ENCODE measurements at regions not wholly inside any gene's neighbourhood (a gene's known extent, or its start where the extent isn't known, plus 50 kb on each side); places are given as distances from the start of the nearest gene placed in this dataset.
"Not testable (repeated sequence)": the region's sequence is repeated elsewhere in the genome, so short reads cannot be mapped to it uniquely, and the experiment has no call there.

DNA sequence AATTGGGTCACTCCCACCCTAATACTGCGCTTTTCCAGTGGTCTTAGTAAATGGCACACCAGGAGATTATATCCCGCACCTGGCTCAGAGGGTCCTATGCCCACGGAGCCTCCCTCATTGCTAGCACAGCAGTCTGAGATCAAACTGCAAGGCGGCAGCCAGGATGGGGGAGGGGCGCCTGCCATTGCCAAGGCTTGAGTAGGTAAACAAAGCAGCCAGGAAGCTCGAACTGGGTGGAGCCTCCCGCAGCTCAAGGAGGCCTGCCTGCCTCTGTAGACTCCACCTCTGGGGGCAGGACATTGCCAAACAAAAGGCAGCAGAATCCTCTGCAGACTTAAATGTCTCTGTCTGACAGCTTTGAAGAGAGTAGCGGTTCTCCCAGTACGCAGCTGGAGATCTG lies 52.4 kb upstream of the PMPCB start:
- DNase-seq (ENCODE audit: low read depth) = not testable (repeated sequence)

GRCh38 chr7:103240806-103241205 lies 56.4 kb upstream of the PMPCB start:
- DNase-seq (ENCODE audit: low read depth) = no peak

- not testable (repeated sequence) for DNase-seq (ENCODE audit: low read depth)
Observed at GRCh38 chr7:103235824-103236223, 61.4 kb upstream of the PMPCB start.

DNA sequence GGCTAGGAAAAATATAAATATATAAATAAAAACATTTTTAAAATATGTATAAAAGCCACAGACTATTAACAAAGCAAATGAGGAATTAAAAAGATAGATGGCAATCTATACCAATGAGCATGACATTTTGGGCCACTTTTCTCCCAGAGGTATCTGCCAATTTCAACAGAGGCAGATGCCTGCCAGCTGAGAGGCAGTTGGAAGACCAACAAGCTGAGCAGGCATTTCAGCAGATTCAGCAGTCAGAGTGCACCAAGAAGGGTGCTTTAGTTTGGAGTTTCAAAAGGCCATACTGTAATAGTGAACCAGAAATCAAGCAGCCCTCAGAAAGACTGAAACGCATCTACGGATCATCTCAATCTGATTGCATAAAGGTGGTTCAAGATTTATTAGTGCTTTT lies 62.4 kb upstream of the PMPCB start:
- not testable (repeated sequence) for DNase-seq (ENCODE audit: low read depth)

- DNase-seq (ENCODE audit: low read depth) = not testable (repeated sequence)
Observed at GRCh38 chr7:103227787-103228186, 69.4 kb upstream of the PMPCB start.

DNA sequence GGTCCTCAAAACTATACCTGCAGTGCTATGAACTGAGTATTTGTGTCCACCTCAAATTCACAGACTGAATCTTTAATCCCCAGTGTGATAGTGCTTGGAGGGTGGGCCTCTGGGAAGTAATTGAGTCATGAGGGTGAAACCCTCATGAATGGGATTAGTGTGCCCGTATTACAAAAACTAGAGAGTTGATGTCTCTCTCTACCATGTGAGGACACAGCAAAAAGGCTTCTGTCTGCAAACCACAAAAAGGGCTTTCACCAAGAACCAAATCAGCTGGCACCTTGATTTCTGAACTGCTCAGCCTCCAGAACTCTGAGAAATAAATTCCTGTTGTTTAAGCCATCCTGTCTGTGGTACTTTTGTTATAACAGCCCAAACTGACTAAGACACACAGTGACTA lies 71.4 kb upstream of the PMPCB start:
- not testable (repeated sequence) for DNase-seq (ENCODE audit: low read depth)

- DNase-seq (ENCODE audit: low read depth) = not testable (repeated sequence)
Observed at GRCh38 chr7:103223065-103223464, 74.2 kb upstream of the NAPEPLD start.

GRCh38 chr7:103211049-103211448 lies 62.1 kb upstream of the NAPEPLD start:
- peak; percentile 9 for DNase-seq (ENCODE audit: low read depth)

DNA sequence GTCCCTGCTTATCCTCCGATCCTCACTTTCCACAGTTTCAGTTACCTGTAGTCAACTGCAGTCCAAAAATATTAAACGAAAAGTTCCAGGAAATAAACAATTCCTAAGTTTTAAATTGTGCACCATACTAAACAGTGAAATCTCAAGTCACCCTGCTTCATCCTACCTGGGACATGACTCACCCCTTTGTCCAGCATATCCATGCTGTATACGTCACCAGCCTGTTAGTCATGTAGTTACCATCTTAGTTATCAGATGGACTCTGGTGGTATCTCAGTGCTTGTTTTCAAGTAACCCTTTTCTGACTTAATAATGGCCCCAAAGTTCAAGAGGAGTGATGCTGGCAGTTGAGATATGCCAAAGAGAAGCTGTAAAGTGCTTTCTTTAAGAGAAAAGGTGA lies 50.3 kb upstream of the NAPEPLD start:
- DNase-seq (ENCODE audit: low read depth) = peak; percentile 65

All from amniotic epithelial cell (primary cell).